IMR-90 (cell line): ENCODE measurements at regions not wholly inside any gene's neighbourhood (a gene's known extent, or its start where the extent isn't known, plus 50 kb on each side); places are given as distances from the start of the nearest gene placed in this dataset.

Experiments
- CEBPB ChIP-seq: IDR thresholded peaks from 2 replicates; pipeline ENCODE4 v1.6.1; 2012; ENCODE audit warnings: low read depth, low read length, improper control_type of control experiment
- CTCF ChIP-seq: conservative IDR thresholded peaks from 2 replicates; pipeline ENCODE4 v1.5.1; 2012; ENCODE audit warnings: mild to moderate bottlenecking, low read depth, low read length, improper control_type of control experiment
- FOS ChIP-seq: fragments of 150-350 bp; IDR thresholded peaks from 2 replicates; pipeline ENCODE4 v1.6.1; 2016; ENCODE audit warnings: low read depth, low read length
- MAZ ChIP-seq: IDR thresholded peaks from 2 replicates; pipeline ENCODE4 v1.6.1; 2012; ENCODE audit warnings: low read depth, mild to moderate bottlenecking, low read length, improper control_type of control experiment, moderate library complexity, borderline replicate concordance
- MXI1 ChIP-seq: IDR thresholded peaks from 2 replicates; pipeline ENCODE4 v1.6.1; 2012; ENCODE audit warnings: low read depth, mild to moderate bottlenecking, low read length, moderate library complexity, borderline replicate concordance
- POLR2A ChIP-seq: IDR thresholded peaks from 2 replicates; pipeline ENCODE4 v1.6.1; 2012; ENCODE audit warnings: mild to moderate bottlenecking, low read depth, low read length
- RAD21 ChIP-seq: IDR thresholded peaks from 2 replicates; pipeline ENCODE4 v1.6.1; 2012; ENCODE audit warnings: low read length, improper control_type of control experiment
- RFX5 ChIP-seq: IDR thresholded peaks from 2 replicates; pipeline ENCODE4 v1.8.0; 2012; ENCODE audit warnings: low read depth, mild to moderate bottlenecking, low read length, moderate library complexity
- SMC3 ChIP-seq: fragments of 150-350 bp; IDR thresholded peaks from 2 replicates; pipeline ENCODE4 v1.6.1; 2016; ENCODE audit warnings: low read depth, mild to moderate bottlenecking, antibody characterized with exemption, low read length, moderate library complexity
- TF ChIP-seq, protein P1 (sequence below): fragments of 150-350 bp; IDR thresholded peaks from 2 replicates; pipeline ENCODE4 v1.6.1; 2017; ENCODE audit warnings: mild to moderate bottlenecking, antibody characterized with exemption, low read length, low read depth

- TF ChIP-seq, protein P1, sequence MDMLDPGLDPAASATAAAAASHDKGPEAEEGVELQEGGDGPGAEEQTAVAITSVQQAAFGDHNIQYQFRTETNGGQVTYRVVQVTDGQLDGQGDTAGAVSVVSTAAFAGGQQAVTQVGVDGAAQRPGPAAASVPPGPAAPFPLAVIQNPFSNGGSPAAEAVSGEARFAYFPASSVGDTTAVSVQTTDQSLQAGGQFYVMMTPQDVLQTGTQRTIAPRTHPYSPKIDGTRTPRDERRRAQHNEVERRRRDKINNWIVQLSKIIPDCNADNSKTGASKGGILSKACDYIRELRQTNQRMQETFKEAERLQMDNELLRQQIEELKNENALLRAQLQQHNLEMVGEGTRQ, result no peak
- no peak for TF ChIP-seq CTCF
- TF ChIP-seq CEBPB, result peak; percentile 57; the same call in 1 of the 2 replicates
- no peak for TF ChIP-seq FOS
- no peak for TF ChIP-seq RFX5
- no peak for TF ChIP-seq SMC3
- TF ChIP-seq POLR2A, result no peak
- TF ChIP-seq RAD21, result no peak
- TF ChIP-seq MXI1, result no peak
- no peak for TF ChIP-seq MAZ
Measured at GRCh38 chr2:226183550-226183949, 616.1 kb downstream of the IRS1 start.
